Muscle layer of duodenum (tissue), 2 donors: ENCODE measurements at regions not wholly inside any gene's neighbourhood (a gene's known extent, or its start where the extent isn't known, plus 50 kb on each side); places are given as distances from the start of the nearest gene placed in this dataset.

Source experiments
- H3K27ac ChIP-seq: one replicate; pipeline ENCODE4 v1.7.0; 2013; ENCODE audit warnings: mild to moderate bottlenecking, low read length
- H3K27me3 ChIP-seq: one replicate; pipeline ENCODE4 v1.7.0; 2013; ENCODE audit warnings: low read depth, mild to moderate bottlenecking, control low read depth, low read length
- H3K36me3 ChIP-seq, 2 donors: one replicate each; pipeline ENCODE4 v1.7.0; 2013; ENCODE audit warnings: low read length in 2 of 2, control low read depth in 1 of 2, mild to moderate bottlenecking in 1 of 2; ENCODE audit not compliant: insufficient read depth in 2 of 2, control insufficient read depth in 1 of 2
- H3K4me1 ChIP-seq, 2 donors: one replicate each; pipeline ENCODE4 v1.7.0; 2013; ENCODE audit warnings: low read length in 2 of 2, mild to moderate bottlenecking in 2 of 2, control low read depth in 1 of 2, moderate library complexity in 1 of 2; ENCODE audit not compliant: insufficient read depth in 2 of 2, control insufficient read depth in 1 of 2
- H3K4me3 ChIP-seq, 2 donors: one replicate each; pipeline ENCODE4 v1.7.0; 2013; ENCODE audit warnings: low read length in 2 of 2, low read depth in 1 of 2, mild to moderate bottlenecking in 1 of 2
- H3K9me3 ChIP-seq, 2 donors: one replicate each; pipeline ENCODE4 v1.7.0; 2013; ENCODE audit warnings: low read length in 2 of 2, control low read depth in 1 of 2, mild to moderate bottlenecking in 1 of 2; ENCODE audit not compliant: control insufficient read depth in 1 of 2
- donor health status: healthy.

GRCh38 chr1:60367532-60367931 lies 294.0 kb upstream of the C1orf87 start:
- H3K36me3 ChIP-seq: no peaks in the 10 kb centered on the region
- H3K9me3 ChIP-seq: peaks cover 0 to 9% of the 10 kb centered on the region in 2 donors
- H3K27me3 ChIP-seq: no peaks in the 10 kb centered on the region
- no peak overlapping the region for H3K27ac ChIP-seq
- no peak overlapping the region for H3K4me3 ChIP-seq
- no peaks in the 10 kb centered on the region for H3K4me1 ChIP-seq

- Histone ChIP-seq H3K27ac (no peak overlapping the region), H3K27me3 (no peaks in the 10 kb centered on the region), H3K9me3 (no peaks in the 10 kb centered on the region), H3K4me1 (no peaks in the 10 kb centered on the region), H3K4me3 (no peak overlapping the region), H3K36me3 (no peaks in the 10 kb centered on the region)
These were observed 285.9 kb upstream of the C1orf87 start for GRCh38 chr1:60359431-60359830.

- Histone ChIP-seq H3K27ac (no peak overlapping the region), H3K4me3 (no peak overlapping the region), H3K4me1 (no peaks in the 10 kb centered on the region)
These were observed 277.0 kb upstream of the C1orf87 start for GRCh38 chr1:60350531-60350930.

DNA sequence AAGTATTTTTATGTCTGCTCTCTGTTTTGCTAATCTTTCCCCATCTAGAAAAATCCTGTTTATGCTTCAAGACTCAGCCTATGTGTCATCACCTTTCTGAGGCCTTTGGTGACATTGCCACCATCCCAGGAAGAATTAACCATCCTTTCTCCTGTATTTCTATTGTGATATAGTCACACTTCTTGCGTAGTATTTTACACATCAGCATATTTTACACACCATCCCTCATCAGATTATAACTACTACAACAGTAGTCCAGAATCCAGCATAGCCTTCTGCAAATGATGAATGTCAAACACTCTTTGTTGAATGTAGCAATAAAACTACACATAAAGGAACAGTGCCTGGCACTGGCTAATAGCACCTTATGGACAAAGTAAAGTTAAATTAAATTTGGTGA lies 275.3 kb upstream of the C1orf87 start:
- H3K27ac ChIP-seq: no peak overlapping the region
- no peaks in the 10 kb centered on the region for H3K9me3 ChIP-seq
- no peaks in the 10 kb centered on the region for H3K36me3 ChIP-seq
- no peaks in the 10 kb centered on the region for H3K27me3 ChIP-seq
- H3K4me3 ChIP-seq: no peak overlapping the region
- no peaks in the 10 kb centered on the region for H3K4me1 ChIP-seq

More at GRCh38 chr1:60350531-60350930, 277.0 kb upstream of the C1orf87 start:
- Histone ChIP-seq H3K9me3 (no peaks in the 10 kb centered on the region), H3K36me3 (no peaks in the 10 kb centered on the region), H3K27me3 (no peaks in the 10 kb centered on the region)

GRCh38 chr1:60345621-60346020 lies 272.1 kb upstream of the C1orf87 start:
- H3K27me3 ChIP-seq: no peaks in the 10 kb centered on the region
- H3K36me3 ChIP-seq: no peaks in the 10 kb centered on the region
- no peak overlapping the region for H3K27ac ChIP-seq
- H3K9me3 ChIP-seq: no peaks in the 10 kb centered on the region
- H3K4me3 ChIP-seq: no peak overlapping the region
- H3K4me1 ChIP-seq: no peaks in the 10 kb centered on the region

DNA sequence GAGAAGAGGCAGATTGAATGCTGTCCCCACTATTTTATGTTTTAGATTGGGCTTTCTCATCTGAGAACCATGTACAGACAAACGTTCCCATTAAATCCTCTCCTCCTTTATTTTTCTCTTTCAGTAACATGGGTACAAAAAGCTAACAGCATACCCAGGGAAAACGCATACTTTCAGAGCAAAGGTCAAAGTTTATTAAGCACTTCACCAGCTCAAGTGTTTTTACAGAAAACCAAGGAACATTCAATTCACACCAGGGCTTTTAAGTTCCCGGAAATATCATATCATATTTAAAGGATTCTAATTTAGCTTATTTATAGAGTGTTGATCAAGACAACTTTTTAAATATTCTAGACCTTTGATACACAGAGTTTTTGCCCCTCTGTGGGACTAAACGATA lies 271.5 kb upstream of the C1orf87 start:
- Histone ChIP-seq H3K9me3 (no peaks in the 10 kb centered on the region), H3K27me3 (no peaks in the 10 kb centered on the region), H3K36me3 (no peaks in the 10 kb centered on the region), H3K4me1 (no peaks in the 10 kb centered on the region), H3K4me3 (no peak overlapping the region), H3K27ac (no peak overlapping the region)

GRCh38 chr1:60343736-60344135 lies 270.2 kb upstream of the C1orf87 start:
- H3K27me3 ChIP-seq: no peaks in the 10 kb centered on the region
- H3K9me3 ChIP-seq: no peaks in the 10 kb centered on the region
- no peak overlapping the region for H3K4me3 ChIP-seq
- H3K36me3 ChIP-seq: no peaks in the 10 kb centered on the region
- no peaks in the 10 kb centered on the region for H3K4me1 ChIP-seq
- no peak overlapping the region for H3K27ac ChIP-seq

DNA sequence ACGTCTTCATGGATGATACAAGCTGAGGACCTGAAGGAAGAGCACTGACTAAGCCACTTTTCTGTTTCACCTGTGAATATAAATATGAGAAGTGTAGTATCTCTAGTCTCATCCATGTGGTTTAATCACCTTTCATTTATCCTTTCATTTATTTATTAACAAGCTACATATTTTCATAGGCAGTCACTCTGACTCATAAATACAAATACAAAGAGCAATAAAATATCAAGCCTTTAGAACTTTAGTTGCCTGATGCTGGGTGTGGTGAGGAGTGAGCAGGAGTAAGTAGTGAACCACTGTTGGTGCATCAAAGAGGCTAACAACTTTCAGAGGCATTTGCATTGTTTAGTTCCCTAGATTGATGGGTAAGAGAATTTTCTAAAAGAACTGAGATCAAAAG lies 269.0 kb upstream of the C1orf87 start:
- H3K4me3 ChIP-seq: no peak overlapping the region
- no peaks in the 10 kb centered on the region for H3K27me3 ChIP-seq
- H3K36me3 ChIP-seq: no peaks in the 10 kb centered on the region
- no peak overlapping the region for H3K27ac ChIP-seq
- no peaks in the 10 kb centered on the region for H3K4me1 ChIP-seq
- H3K9me3 ChIP-seq: no peaks in the 10 kb centered on the region

DNA sequence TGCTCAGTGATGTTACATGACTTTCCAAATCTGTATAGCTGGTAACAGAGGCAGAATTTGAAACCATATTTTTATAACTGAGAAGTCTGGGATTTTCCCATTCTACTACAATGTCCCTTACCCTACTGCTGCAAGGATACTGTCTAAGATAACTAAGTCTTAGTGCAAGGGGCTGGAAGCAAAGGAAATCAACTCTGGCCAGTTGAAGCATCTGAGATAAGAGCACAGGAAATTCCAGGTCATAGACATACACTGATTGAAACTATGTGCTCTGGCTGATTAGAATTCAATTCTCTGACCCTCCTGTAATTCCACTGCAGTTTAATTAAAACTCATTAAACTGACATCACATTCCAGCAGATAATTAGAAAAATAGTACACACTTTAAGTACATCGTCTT lies 267.7 kb upstream of the C1orf87 start:
- H3K36me3 ChIP-seq: no peaks in the 10 kb centered on the region

DNA sequence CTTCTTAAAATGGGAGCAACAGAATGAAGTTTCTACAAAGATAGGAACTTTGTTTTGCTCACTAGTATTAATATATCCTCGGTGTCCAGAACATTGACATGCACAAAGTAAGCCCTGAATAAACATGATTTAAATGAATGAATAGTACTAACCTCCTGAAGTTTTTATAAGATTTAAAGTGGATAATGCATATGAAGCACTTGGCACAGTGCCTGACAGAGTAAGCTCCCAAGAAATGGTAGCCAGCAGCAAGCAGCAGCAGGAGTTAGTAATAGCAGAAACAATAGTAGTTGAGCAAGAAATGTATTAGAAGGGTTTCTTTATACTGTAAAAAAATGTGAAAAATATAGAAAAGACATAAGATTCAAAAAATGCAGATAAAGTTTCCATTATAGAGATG lies 258.1 kb upstream of the C1orf87 start:
- no peaks in the 10 kb centered on the region for H3K4me1 ChIP-seq
- no peaks in the 10 kb centered on the region for H3K36me3 ChIP-seq
- no peak overlapping the region for H3K4me3 ChIP-seq
- H3K27ac ChIP-seq: no peak overlapping the region
- no peaks in the 10 kb centered on the region for H3K27me3 ChIP-seq
- peaks cover 0 to 9% of the 10 kb centered on the region in 2 donors for H3K9me3 ChIP-seq

More for the DNA sequence above, 267.7 kb upstream of the C1orf87 start:
- H3K27ac ChIP-seq: no peak overlapping the region
- H3K4me1 ChIP-seq: no peaks in the 10 kb centered on the region
- no peaks in the 10 kb centered on the region for H3K9me3 ChIP-seq
- no peak overlapping the region for H3K4me3 ChIP-seq
- H3K27me3 ChIP-seq: no peaks in the 10 kb centered on the region

DNA sequence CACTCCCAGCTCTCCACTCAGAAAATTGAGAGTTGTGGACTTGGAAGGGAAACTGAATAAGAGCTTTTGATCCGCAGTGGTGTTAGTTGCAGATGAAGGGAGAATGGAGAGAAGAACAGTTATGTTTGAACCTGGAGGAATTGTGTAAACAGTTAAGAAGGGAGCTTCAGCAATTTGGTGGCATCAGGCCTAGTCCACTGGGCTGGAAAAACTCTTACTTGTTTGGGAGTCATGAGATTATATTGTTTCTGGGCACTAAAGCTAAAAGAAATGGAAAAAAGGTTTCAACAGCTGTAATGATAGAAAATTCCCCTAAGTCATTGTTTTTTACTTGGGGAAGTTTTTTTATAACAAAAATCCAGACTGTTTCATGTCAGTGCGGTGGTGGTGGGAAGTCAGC lies 256.1 kb upstream of the C1orf87 start:
- Histone ChIP-seq H3K27me3 (no peaks in the 10 kb centered on the region), H3K4me3 (no peak overlapping the region), H3K36me3 (no peaks in the 10 kb centered on the region), H3K4me1 (no peaks in the 10 kb centered on the region), H3K9me3 (peaks cover 0 to 9% of the 10 kb centered on the region in 2 donors), H3K27ac (no peak overlapping the region)

DNA sequence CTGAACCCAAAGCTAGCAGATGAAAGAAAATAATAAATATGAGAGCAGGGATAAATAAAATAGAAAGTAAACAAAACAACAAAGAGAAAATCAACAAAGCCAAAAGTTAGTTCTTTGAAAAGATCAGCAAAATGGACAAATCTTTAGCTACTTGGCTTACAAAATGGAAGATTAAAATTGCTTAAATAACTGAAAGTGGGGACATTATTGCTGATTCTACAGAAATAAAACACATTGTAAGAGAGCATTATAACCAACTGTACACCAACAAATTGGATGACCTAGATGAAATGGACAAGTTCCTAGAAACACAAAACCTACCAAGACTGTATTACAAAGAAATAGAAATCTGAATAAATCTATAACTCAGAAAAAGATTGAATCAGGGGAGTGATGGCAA lies 238.3 kb upstream of the C1orf87 start:
- Histone ChIP-seq H3K36me3 (no peaks in the 10 kb centered on the region), H3K4me3 (no peak overlapping the region), H3K4me1 (no peaks in the 10 kb centered on the region), H3K27me3 (no peaks in the 10 kb centered on the region), H3K9me3 (no peaks in the 10 kb centered on the region), H3K27ac (no peak overlapping the region)
